CD4-positive, alpha-beta T cell (primary cell): ENCODE measurements at regions not wholly inside any gene's neighbourhood (a gene's known extent, or its start where the extent isn't known, plus 50 kb on each side); places are given as distances from the start of the nearest gene placed in this dataset.

ENCODE experiments used
- ATAC-seq: fragments of 200-7000 bp; cut with Tn5 transposase; one replicate; pipeline ENCODE4 v1.10.0; 2022; ENCODE audit warnings: mild to moderate bottlenecking; ENCODE audit not compliant: poor library complexity
- CTCF ChIA-PET: fragments of 350-600 bp; sonication (Branson Sonifier 250); formaldehyde crosslinking; loops from one replicate; lab custom pipeline; 2021; ENCODE audit warnings: antibody characterized with exemption, inconsistent platforms; lab: Charles Lee
- POLR2A ChIA-PET: fragments of 350-600 bp; sonication (Branson Sonifier 250); formaldehyde crosslinking; loops from one replicate; lab custom pipeline; 2021; ENCODE audit warnings: antibody characterized with exemption, inconsistent platforms; lab: Charles Lee
- DNase-seq, 14 experiments: peaks; one replicate each; pipeline ENCODE4 v3.0.0-alpha.2; 2013 to 2020; ENCODE audit warnings: mixed read lengths in 2 of 14
- H3K27ac ChIP-seq, 2 donors: one replicate each; pipeline versions ENCODE4 v1.5.1 to v1.7.0; 2013; ENCODE audit warnings: low read length in 2 of 2, low read depth in 1 of 2, mild to moderate bottlenecking in 1 of 2
- H3K27me3 ChIP-seq, 2 experiments: 1 replicate in 1 of 2; 2 replicates in 1 of 2; pipeline versions ENCODE4 v1.6.1 to v1.7.0; 2013; ENCODE audit warnings: low read length in 2 of 2, control low read depth in 1 of 2, mild to moderate bottlenecking in 1 of 2, moderate library complexity in 1 of 2; ENCODE audit not compliant: insufficient read depth in 2 of 2, control insufficient read depth in 1 of 2
- H3K36me3 ChIP-seq: one replicate; pipeline ENCODE4 v1.6.1; 2013; ENCODE audit warnings: low read length, control low read depth; ENCODE audit not compliant: insufficient read depth
- H3K4me1 ChIP-seq: one replicate; pipeline ENCODE4 v1.6.1; 2013; ENCODE audit warnings: low read length, control low read depth; ENCODE audit not compliant: insufficient read depth
- H3K4me3 ChIP-seq: one replicate; pipeline ENCODE4 v1.5.1; 2013; ENCODE audit warnings: mild to moderate bottlenecking, low read length, moderate library complexity
- H3K9me3 ChIP-seq, 2 experiments: 1 replicate in 1 of 2; 2 replicates in 1 of 2; pipeline versions ENCODE4 v1.6.1 to v1.7.0; 2013; ENCODE audit warnings: low read length in 2 of 2, mild to moderate bottlenecking in 2 of 2, control low read depth in 1 of 2, moderate library complexity in 1 of 2; ENCODE audit not compliant: control insufficient read depth in 1 of 2, insufficient read depth in 1 of 2
- H3K27ac Mint-ChIP-seq: one replicate; pipeline ENCODE4 v1.8.0; 2020; ENCODE audit warnings: mixed read lengths
- H3K27me3 Mint-ChIP-seq: one replicate; pipeline ENCODE4 v1.8.0; 2021; ENCODE audit warnings: mixed read lengths
- H3K36me3 Mint-ChIP-seq: one replicate; pipeline ENCODE4 v1.8.0; 2021; ENCODE audit warnings: low read depth, mixed read lengths
- H3K4me1 Mint-ChIP-seq: one replicate; pipeline ENCODE4 v1.8.0; 2021; ENCODE audit warnings: low read depth, mixed read lengths
- H3K4me3 Mint-ChIP-seq: one replicate; pipeline ENCODE4 v1.8.0; 2020; ENCODE audit warnings: mild to moderate bottlenecking, mixed read lengths
- H3K9me3 Mint-ChIP-seq: one replicate; pipeline ENCODE4 v1.8.0; 2020; ENCODE audit warnings: mixed read lengths
- CTCF ChIP-seq: fragments of 200-600 bp; IDR thresholded peaks from one replicate; pipeline ENCODE4 v1.8.0; 2022; ENCODE audit warnings: antibody characterized with exemption, mild to moderate bottlenecking
- intact Hi-C, 2 experiments: fragments of 100-400 bp; cut with DNase I in 1 of 2; cut with micrococcal nuclease in 1 of 2; formaldehyde crosslinking; loops; one replicate each; pipeline versions ENCODE4 v1.15.1 to v1.9.0; 2023 to 2025; cut with DNase I, micrococcal nuclease

- no peaks in the 10 kb centered on the region for H3K36me3 ChIP-seq
- CTCF ChIA-PET: no interaction called here
- no peak overlapping the region for H3K27ac ChIP-seq
- DNase-seq: no peak
- Mint-ChIP-seq H3K4me3 (no peak overlapping the region), H3K27ac (no peak overlapping the region), H3K27me3 (no peaks in the 10 kb centered on the region), H3K4me1 (no peaks in the 10 kb centered on the region), H3K36me3 (no peaks in the 10 kb centered on the region), H3K9me3 (peaks cover 2% of the 10 kb centered on the region)
- POLR2A ChIA-PET: no interaction called here
- TF ChIP-seq CTCF: no peak
- no peaks in the 10 kb centered on the region for H3K9me3 ChIP-seq
- H3K4me3 ChIP-seq: no peak overlapping the region
- ATAC-seq: no peak
- H3K27me3 ChIP-seq: no peaks in the 10 kb centered on the region
- no peaks in the 10 kb centered on the region for H3K4me1 ChIP-seq
- intact Hi-C loops: no loop called here
Observed at GRCh38 chr4:152229782-152230289, 306.1 kb downstream of the FBXW7 start.

GRCh38 chr4:152225680-152226079 is 310.2 kb downstream of the FBXW7 start:
- no peaks in the 10 kb centered on the region for H3K27me3 Mint-ChIP-seq
- no peak overlapping the region for H3K27ac Mint-ChIP-seq
- H3K4me1 Mint-ChIP-seq: peaks cover 18% of the 10 kb centered on the region
- TF ChIP-seq CTCF: no peak
- Histone ChIP-seq H3K27ac (no peak overlapping the region), H3K9me3 (peaks cover 0 to 5% of the 10 kb centered on the region in 2 experiments), H3K4me3 (no peak overlapping the region), H3K36me3 (no peaks in the 10 kb centered on the region), H3K4me1 (peaks cover 3% of the 10 kb centered on the region), H3K27me3 (no peaks in the 10 kb centered on the region)
- H3K9me3 Mint-ChIP-seq: no peaks in the 10 kb centered on the region
- ATAC-seq (no peak), DNase-seq (no peak)
- H3K4me3 Mint-ChIP-seq: no peak overlapping the region
- ChIA-PET POLR2A (no interaction called here), CTCF (interaction anchor here (0.6 kb wide), 1 partner anchor 153 kb away, joined by 3 read pairs; no protein-coding TSS in a partner anchor)
- H3K36me3 Mint-ChIP-seq: no peaks in the 10 kb centered on the region
- intact Hi-C loops: no loop called here

- no peak overlapping the region for H3K4me3 ChIP-seq
- ChIA-PET POLR2A (no interaction called here), CTCF (no interaction called here)
- no peak for TF ChIP-seq CTCF
- peak overlapping the region; percentile 40 for H3K27ac Mint-ChIP-seq
- H3K4me1 Mint-ChIP-seq: peaks cover 22% of the 10 kb centered on the region
- H3K9me3 ChIP-seq: peaks cover 0 to 5% of the 10 kb centered on the region in 2 experiments
- peaks cover 3% of the 10 kb centered on the region for H3K4me1 ChIP-seq
- no peaks in the 10 kb centered on the region for H3K27me3 ChIP-seq
- H3K27me3 Mint-ChIP-seq: no peaks in the 10 kb centered on the region
- no peak for DNase-seq
- H3K36me3 Mint-ChIP-seq: no peaks in the 10 kb centered on the region
- H3K4me3 Mint-ChIP-seq: no peak overlapping the region
- no peaks in the 10 kb centered on the region for H3K9me3 Mint-ChIP-seq
- ATAC-seq: no peak
- intact Hi-C loops: no loop called here
- H3K27ac ChIP-seq: no peak overlapping the region
- no peaks in the 10 kb centered on the region for H3K36me3 ChIP-seq
Observed at GRCh38 chr4:152224721-152225420, 311.0 kb downstream of the FBXW7 start.
